HEK293 (cell line): ENCODE measurements at regions not wholly inside any gene's neighbourhood (a gene's known extent, or its start where the extent isn't known, plus 50 kb on each side); places are given as distances from the start of the nearest gene placed in this dataset.

Experiments
- CTCF ChIA-PET: fragments of 350-600 bp; formaldehyde crosslinking; extraction: SDS; loops from one replicate; lab custom pipeline; 2021; ENCODE audit warnings: antibody characterized with exemption; lab: Yijun Ruan, JAX
- POLR2A ChIA-PET: fragments of 300-600 bp; formaldehyde crosslinking; extraction: SDS; loops from one replicate; lab custom pipeline; 2020; ENCODE audit warnings: antibody characterized with exemption, inconsistent platforms; lab: Yijun Ruan, JAX
- H3K27ac ChIP-seq: fragments of 200-500 bp; sonication (Bioruptor generic); 2 replicates; pipeline ENCODE4 v1.5.1; 2014; ENCODE audit warnings: low read depth, low read length, control low read depth, inconsistent platforms; ENCODE audit errors: extremely low read depth
- H3K36me3 ChIP-seq, 2 experiments: fragments of 200-500 bp in 1 of 2; sonication (Bioruptor generic) in 1 of 2; 1 replicate in 1 of 2; 2 replicates in 1 of 2; pipeline ENCODE4 v1.5.1; 2014 to 2017; ENCODE audit warnings: inconsistent platforms in 2 of 2, low read length in 2 of 2; ENCODE audit not compliant: control insufficient read depth in 2 of 2, insufficient read depth in 1 of 2
- H3K4me1 ChIP-seq: fragments of 200-500 bp; sonication (Bioruptor generic); 2 replicates; pipeline ENCODE4 v1.5.1; 2014; ENCODE audit warnings: mild to moderate bottlenecking, low read length, inconsistent platforms; ENCODE audit not compliant: control insufficient read depth, insufficient read depth
- H3K4me3 ChIP-seq: 2 replicates; pipeline ENCODE4 v1.5.1; 2011; ENCODE audit warnings: low read depth, mild to moderate bottlenecking, control low read depth, low read length, moderate library complexity
- H3K9me3 ChIP-seq: fragments of 200-500 bp; sonication (Bioruptor generic); 2 replicates; pipeline ENCODE4 v1.5.1; 2014; ENCODE audit warnings: low read depth, low read length, inconsistent platforms; ENCODE audit not compliant: control insufficient read depth, insufficient read depth
- SETDB1 ChIP-seq: IDR thresholded peaks from one replicate; pipeline ENCODE4 v1.6.1; 2017; ENCODE audit warnings: mild to moderate bottlenecking, low read length, moderate library complexity, mixed read lengths; ENCODE audit not compliant: insufficient read length
- ZBTB21 ChIP-seq: fragments of 450-650 bp; formaldehyde crosslinking; IDR thresholded peaks from 2 replicates; pipeline ENCODE4 v1.5.1; 2017; ENCODE audit warnings: missing biosample characterization, missing genetic modification characterization
- ZEB2 ChIP-seq: fragments of 450-650 bp; formaldehyde crosslinking; IDR thresholded peaks from 2 replicates; pipeline ENCODE4 v1.5.1; 2016; ENCODE audit warnings: missing biosample characterization, missing genetic modification characterization
- ZIC2 ChIP-seq: fragments of 450-650 bp; formaldehyde crosslinking; IDR thresholded peaks from 2 replicates; pipeline ENCODE4 v1.5.1; 2016; ENCODE audit warnings: missing biosample characterization, missing genetic modification characterization
- ZNF112 ChIP-seq: fragments of 450-650 bp; formaldehyde crosslinking; IDR thresholded peaks from 2 replicates; pipeline ENCODE4 v1.5.0; 2017; ENCODE audit warnings: missing biosample characterization, missing genetic modification characterization
- ZNF155 ChIP-seq: fragments of 450-650 bp; formaldehyde crosslinking; IDR thresholded peaks from 2 replicates; pipeline ENCODE4 v1.5.1; 2016; ENCODE audit warnings: missing biosample characterization, missing genetic modification characterization
- ZNF157 ChIP-seq: fragments of 450-650 bp; formaldehyde crosslinking; IDR thresholded peaks from 2 replicates; pipeline ENCODE4 v1.5.1; 2016; ENCODE audit warnings: missing biosample characterization, missing genetic modification characterization
- ZNF239 ChIP-seq: fragments of 450-650 bp; formaldehyde crosslinking; IDR thresholded peaks from 2 replicates; pipeline ENCODE4 v1.5.1; 2016; ENCODE audit warnings: missing biosample characterization, missing genetic modification characterization
- ZNF324 ChIP-seq: fragments of 450-650 bp; formaldehyde crosslinking; IDR thresholded peaks from 2 replicates; pipeline ENCODE4 v1.5.1; 2016; ENCODE audit warnings: missing biosample characterization, missing genetic modification characterization
- ZNF350 ChIP-seq: fragments of 450-650 bp; formaldehyde crosslinking; IDR thresholded peaks from 2 replicates; pipeline ENCODE4 v1.5.0; 2017; ENCODE audit warnings: missing biosample characterization, mild to moderate bottlenecking, missing genetic modification characterization
- ZNF530 ChIP-seq: fragments of 450-650 bp; formaldehyde crosslinking; IDR thresholded peaks from 2 replicates; pipeline ENCODE4 v1.5.1; 2016; ENCODE audit warnings: low read depth, missing biosample characterization, missing genetic modification characterization
- ZNF571 ChIP-seq: fragments of 450-650 bp; formaldehyde crosslinking; IDR thresholded peaks from 2 replicates; pipeline ENCODE4 v1.5.0; 2017; ENCODE audit warnings: missing biosample characterization, missing genetic modification characterization
- ZNF626 ChIP-seq: fragments of 450-650 bp; sonication (Bioruptor Pico); formaldehyde crosslinking; IDR thresholded peaks from 2 replicates; pipeline ENCODE4 v1.5.1; 2018; ENCODE audit warnings: missing biosample characterization, missing genetic modification characterization, inconsistent platforms
- ZNF658 ChIP-seq: fragments of 450-650 bp; formaldehyde crosslinking; IDR thresholded peaks from 2 replicates; pipeline ENCODE4; 2016; ENCODE audit warnings: missing biosample characterization, missing genetic modification characterization
- ZNF747 ChIP-seq: fragments of 450-650 bp; formaldehyde crosslinking; IDR thresholded peaks from 2 replicates; pipeline ENCODE4 v1.5.1; 2016; ENCODE audit warnings: missing biosample characterization, missing genetic modification characterization
- ZNF76 ChIP-seq: fragments of 450-650 bp; formaldehyde crosslinking; IDR thresholded peaks from 2 replicates; pipeline ENCODE4; 2016; ENCODE audit warnings: low read depth, missing biosample characterization, missing genetic modification characterization, borderline replicate concordance
- ZNF791 ChIP-seq: fragments of 450-650 bp; formaldehyde crosslinking; IDR thresholded peaks from 2 replicates; pipeline ENCODE4 v1.5.1; 2016; ENCODE audit warnings: missing biosample characterization, missing genetic modification characterization
- ZNF837 ChIP-seq: fragments of 450-650 bp; formaldehyde crosslinking; IDR thresholded peaks from 2 replicates; pipeline ENCODE4 v1.5.1; 2016; ENCODE audit warnings: missing biosample characterization, missing genetic modification characterization
- ZSCAN23 ChIP-seq: fragments of 450-650 bp; formaldehyde crosslinking; IDR thresholded peaks from 2 replicates; pipeline ENCODE4 v1.5.1; 2016; ENCODE audit warnings: missing biosample characterization, missing genetic modification characterization
- TF ChIP-seq, protein P1 (sequence below): fragments of 450-650 bp; formaldehyde crosslinking; IDR thresholded peaks from 2 replicates; pipeline ENCODE4 v1.5.1; 2016; ENCODE audit warnings: missing biosample characterization, missing genetic modification characterization
- TF ChIP-seq, protein P2 (sequence below): fragments of 450-650 bp; formaldehyde crosslinking; IDR thresholded peaks from 2 replicates; pipeline ENCODE4 v1.5.1; 2017; ENCODE audit warnings: missing biosample characterization, missing genetic modification characterization
- TF ChIP-seq, protein P3 (sequence below): fragments of 450-650 bp; formaldehyde crosslinking; IDR thresholded peaks from 2 replicates; pipeline ENCODE4 v1.5.1; 2016; ENCODE audit warnings: missing biosample characterization, missing genetic modification characterization
- TF ChIP-seq, protein P4 (sequence below): fragments of 450-650 bp; formaldehyde crosslinking; IDR thresholded peaks from 2 replicates; pipeline ENCODE4 v1.5.1; 2016; ENCODE audit warnings: missing biosample characterization, missing genetic modification characterization

DNA sequence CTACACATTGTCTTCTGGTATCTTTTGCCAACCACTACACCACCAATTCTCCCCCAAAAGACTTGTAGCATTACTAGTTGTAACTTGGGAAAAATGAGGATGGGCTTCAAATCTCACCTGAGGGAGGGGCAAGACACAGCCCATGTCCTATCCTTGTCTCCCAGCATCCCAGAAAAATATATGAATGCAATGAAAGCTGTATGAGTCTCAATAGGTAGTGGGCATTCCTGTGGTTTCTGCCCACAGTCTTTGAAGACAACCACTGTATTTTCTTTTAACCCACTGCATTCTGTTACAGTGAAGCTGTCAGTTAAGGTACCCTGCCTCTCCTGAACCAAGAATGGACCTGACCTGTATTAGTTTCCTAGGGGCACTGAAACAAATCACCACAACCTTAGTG is 336.2 kb upstream of the TMPO start (continued):
- no peak for TF ChIP-seq ZNF571 (tag by site-specific recombination)
- no peak for TF ChIP-seq ZNF350 (tag by site-specific recombination)
- no peak for TF ChIP-seq SETDB1
- no peak for TF ChIP-seq ZNF658 (tag by site-specific recombination)

DNA sequence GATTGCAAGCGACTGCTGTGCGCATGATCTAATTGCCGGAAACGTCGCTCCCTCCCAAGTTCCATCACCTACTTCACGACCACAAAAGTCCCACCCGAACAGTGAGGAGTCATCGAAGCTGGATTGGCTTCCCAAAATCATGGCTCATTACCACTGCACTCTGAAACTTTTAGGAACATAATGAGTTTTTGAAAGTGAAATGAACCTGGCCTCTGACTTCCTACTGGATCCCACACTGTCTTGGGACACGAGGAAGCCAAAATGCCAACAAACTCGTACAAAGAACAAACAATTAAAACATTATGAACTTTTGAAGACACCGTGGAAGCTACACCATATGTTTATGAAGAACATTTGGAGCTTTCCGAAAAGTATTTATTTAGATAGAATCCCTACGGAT is 334.8 kb upstream of the TMPO start:
- Histone ChIP-seq H3K36me3 (no peaks in the 10 kb centered on the region), H3K4me1 (no peaks in the 10 kb centered on the region), H3K9me3 (no peaks in the 10 kb centered on the region), H3K27ac (no peak overlapping the region), H3K4me3 (no peak overlapping the region)
- TF ChIP-seq ZNF157 (tag by site-specific recombination), result no peak
- no peak for TF ChIP-seq ZNF530 (tag by site-specific recombination)
- TF ChIP-seq, protein P1, sequence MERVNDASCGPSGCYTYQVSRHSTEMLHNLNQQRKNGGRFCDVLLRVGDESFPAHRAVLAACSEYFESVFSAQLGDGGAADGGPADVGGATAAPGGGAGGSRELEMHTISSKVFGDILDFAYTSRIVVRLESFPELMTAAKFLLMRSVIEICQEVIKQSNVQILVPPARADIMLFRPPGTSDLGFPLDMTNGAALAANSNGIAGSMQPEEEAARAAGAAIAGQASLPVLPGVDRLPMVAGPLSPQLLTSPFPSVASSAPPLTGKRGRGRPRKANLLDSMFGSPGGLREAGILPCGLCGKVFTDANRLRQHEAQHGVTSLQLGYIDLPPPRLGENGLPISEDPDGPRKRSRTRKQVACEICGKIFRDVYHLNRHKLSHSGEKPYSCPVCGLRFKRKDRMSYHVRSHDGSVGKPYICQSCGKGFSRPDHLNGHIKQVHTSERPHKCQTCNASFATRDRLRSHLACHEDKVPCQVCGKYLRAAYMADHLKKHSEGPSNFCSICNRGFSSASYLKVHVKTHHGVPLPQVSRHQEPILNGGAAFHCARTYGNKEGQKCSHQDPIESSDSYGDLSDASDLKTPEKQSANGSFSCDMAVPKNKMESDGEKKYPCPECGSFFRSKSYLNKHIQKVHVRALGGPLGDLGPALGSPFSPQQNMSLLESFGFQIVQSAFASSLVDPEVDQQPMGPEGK, result no peak
- TF ChIP-seq, protein P2, sequence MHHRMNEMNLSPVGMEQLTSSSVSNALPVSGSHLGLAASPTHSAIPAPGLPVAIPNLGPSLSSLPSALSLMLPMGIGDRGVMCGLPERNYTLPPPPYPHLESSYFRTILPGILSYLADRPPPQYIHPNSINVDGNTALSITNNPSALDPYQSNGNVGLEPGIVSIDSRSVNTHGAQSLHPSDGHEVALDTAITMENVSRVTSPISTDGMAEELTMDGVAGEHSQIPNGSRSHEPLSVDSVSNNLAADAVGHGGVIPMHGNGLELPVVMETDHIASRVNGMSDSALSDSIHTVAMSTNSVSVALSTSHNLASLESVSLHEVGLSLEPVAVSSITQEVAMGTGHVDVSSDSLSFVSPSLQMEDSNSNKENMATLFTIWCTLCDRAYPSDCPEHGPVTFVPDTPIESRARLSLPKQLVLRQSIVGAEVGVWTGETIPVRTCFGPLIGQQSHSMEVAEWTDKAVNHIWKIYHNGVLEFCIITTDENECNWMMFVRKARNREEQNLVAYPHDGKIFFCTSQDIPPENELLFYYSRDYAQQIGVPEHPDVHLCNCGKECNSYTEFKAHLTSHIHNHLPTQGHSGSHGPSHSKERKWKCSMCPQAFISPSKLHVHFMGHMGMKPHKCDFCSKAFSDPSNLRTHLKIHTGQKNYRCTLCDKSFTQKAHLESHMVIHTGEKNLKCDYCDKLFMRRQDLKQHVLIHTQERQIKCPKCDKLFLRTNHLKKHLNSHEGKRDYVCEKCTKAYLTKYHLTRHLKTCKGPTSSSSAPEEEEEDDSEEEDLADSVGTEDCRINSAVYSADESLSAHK (tag by site-specific recombination), result no peak
- TF ChIP-seq, protein P3, sequence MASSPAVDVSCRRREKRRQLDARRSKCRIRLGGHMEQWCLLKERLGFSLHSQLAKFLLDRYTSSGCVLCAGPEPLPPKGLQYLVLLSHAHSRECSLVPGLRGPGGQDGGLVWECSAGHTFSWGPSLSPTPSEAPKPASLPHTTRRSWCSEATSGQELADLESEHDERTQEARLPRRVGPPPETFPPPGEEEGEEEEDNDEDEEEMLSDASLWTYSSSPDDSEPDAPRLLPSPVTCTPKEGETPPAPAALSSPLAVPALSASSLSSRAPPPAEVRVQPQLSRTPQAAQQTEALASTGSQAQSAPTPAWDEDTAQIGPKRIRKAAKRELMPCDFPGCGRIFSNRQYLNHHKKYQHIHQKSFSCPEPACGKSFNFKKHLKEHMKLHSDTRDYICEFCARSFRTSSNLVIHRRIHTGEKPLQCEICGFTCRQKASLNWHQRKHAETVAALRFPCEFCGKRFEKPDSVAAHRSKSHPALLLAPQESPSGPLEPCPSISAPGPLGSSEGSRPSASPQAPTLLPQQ (tag by site-specific recombination), result no peak
- no peak for TF ChIP-seq ZSCAN23
- TF ChIP-seq ZNF239, result no peak
- no peak for TF ChIP-seq ZBTB21 (tag by site-specific recombination)
- no peak for TF ChIP-seq ZIC2 (tag by site-specific recombination)
- TF ChIP-seq ZNF76 (tag by site-specific recombination), result no peak
- no peak for TF ChIP-seq ZNF155 (tag by site-specific recombination)
- no peak for TF ChIP-seq ZNF626 (tag by site-specific recombination)
- CTCF ChIA-PET, result interaction anchor here (0.7 kb wide), 1 partner anchor 282 kb away, joined by 3 read pairs; no protein-coding TSS in a partner anchor
- POLR2A ChIA-PET, result no interaction called here

DNA sequence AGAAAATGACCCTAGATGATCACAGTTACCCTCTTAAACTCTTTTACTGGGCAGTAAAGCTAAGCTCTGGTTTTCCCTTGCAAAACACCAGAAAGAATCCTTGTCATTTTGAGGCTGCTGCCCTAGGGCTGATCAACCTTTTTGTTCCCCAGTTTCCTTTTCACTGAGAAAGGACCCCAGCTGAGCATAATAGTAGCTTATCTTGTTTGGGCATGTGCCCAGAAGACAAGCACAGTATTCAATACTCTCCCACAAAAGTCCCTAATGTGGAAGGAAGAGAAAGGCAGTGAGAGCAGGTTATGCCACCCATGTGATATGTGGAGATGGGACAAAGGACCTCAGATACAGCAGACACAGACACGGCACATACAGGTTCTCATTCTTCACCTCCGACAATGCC is 332.6 kb upstream of the TMPO start:
- ChIA-PET CTCF (interaction anchor here (0.8 kb wide), 1 partner anchor 327 kb away, joined by 4 read pairs; no protein-coding TSS in a partner anchor), POLR2A (no interaction called here)
- H3K9me3 ChIP-seq, result no peaks in the 10 kb centered on the region

More for the DNA sequence above, 332.6 kb upstream of the TMPO start:
- no peak overlapping the region for H3K4me3 ChIP-seq
- H3K36me3 ChIP-seq, result no peaks in the 10 kb centered on the region
- TF ChIP-seq ZNF112 (tag by site-specific recombination), result no peak
- no peak for TF ChIP-seq ZNF324
- TF ChIP-seq, protein P4, sequence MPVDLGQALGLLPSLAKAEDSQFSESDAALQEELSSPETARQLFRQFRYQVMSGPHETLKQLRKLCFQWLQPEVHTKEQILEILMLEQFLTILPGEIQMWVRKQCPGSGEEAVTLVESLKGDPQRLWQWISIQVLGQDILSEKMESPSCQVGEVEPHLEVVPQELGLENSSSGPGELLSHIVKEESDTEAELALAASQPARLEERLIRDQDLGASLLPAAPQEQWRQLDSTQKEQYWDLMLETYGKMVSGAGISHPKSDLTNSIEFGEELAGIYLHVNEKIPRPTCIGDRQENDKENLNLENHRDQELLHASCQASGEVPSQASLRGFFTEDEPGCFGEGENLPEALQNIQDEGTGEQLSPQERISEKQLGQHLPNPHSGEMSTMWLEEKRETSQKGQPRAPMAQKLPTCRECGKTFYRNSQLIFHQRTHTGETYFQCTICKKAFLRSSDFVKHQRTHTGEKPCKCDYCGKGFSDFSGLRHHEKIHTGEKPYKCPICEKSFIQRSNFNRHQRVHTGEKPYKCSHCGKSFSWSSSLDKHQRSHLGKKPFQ (tag by site-specific recombination), result no peak
- TF ChIP-seq ZNF626 (tag by site-specific recombination), result no peak
- no peak for TF ChIP-seq ZNF791
- no peak for TF ChIP-seq ZEB2
- TF ChIP-seq ZNF747, result no peak
- no peak for TF ChIP-seq ZNF837
- H3K4me1 ChIP-seq, result no peaks in the 10 kb centered on the region
- H3K27ac ChIP-seq, result no peak overlapping the region
